DND-41 (cell line): ENCODE measurements at regions not wholly inside any gene's neighbourhood (a gene's known extent, or its start where the extent isn't known, plus 50 kb on each side); places are given as distances from the start of the nearest gene placed in this dataset.

Experiments
- ATAC-seq: fragments of 200-7000 bp; cut with Tn5 transposase; 3 replicates; pipeline ENCODE4 v1.9.1; 2021; ENCODE audit warnings: low read depth; ENCODE audit not compliant: insufficient read depth
- DNase-seq: peaks from one replicate; pipeline ENCODE4 v3.0.0-alpha.2; 2020
- H2AFZ ChIP-seq: 2 replicates; pipeline ENCODE4 v1.6.0; 2012; ENCODE audit warnings: low read depth, low read length
- H3K27ac ChIP-seq: 2 replicates; pipeline ENCODE4 v1.5.1; 2012; ENCODE audit warnings: low read length, inconsistent platforms
- H3K27me3 ChIP-seq: fragments of 200-600 bp; sonication (generic); 2 replicates; pipeline ENCODE4 v1.6.0; 2012; ENCODE audit warnings: low read length, mild to moderate bottlenecking, inconsistent platforms; ENCODE audit not compliant: insufficient read depth, poor library complexity
- H3K36me3 ChIP-seq: 2 replicates; pipeline ENCODE4 v1.5.1; 2012; ENCODE audit warnings: low read length, inconsistent platforms; ENCODE audit not compliant: insufficient read depth
- H3K4me1 ChIP-seq: 2 replicates; pipeline ENCODE4 v1.5.1; 2012; ENCODE audit warnings: mild to moderate bottlenecking, low read length; ENCODE audit not compliant: insufficient read depth
- H3K4me2 ChIP-seq: 2 replicates; pipeline ENCODE4 v1.6.0; 2012; ENCODE audit warnings: mild to moderate bottlenecking, moderate library complexity, low read length, inconsistent platforms; ENCODE audit not compliant: insufficient read depth
- H3K4me3 ChIP-seq, 2 experiments: fragments of 200-600 bp in 1 of 2; shearing (Covaris generic) in 1 of 2; 2 replicates each; pipeline ENCODE4 v1.5.1; 2012 to 2016; ENCODE audit warnings: inconsistent platforms in 2 of 2, low read length in 2 of 2, mild to moderate bottlenecking in 2 of 2, low read depth in 1 of 2, moderate library complexity in 1 of 2
- H3K79me2 ChIP-seq: 2 replicates; pipeline ENCODE4 v1.6.0; 2012; ENCODE audit warnings: low read length, inconsistent platforms; ENCODE audit not compliant: insufficient read depth
- H3K9ac ChIP-seq: 2 replicates; pipeline ENCODE4 v1.6.0; 2012; ENCODE audit warnings: low read depth, mild to moderate bottlenecking, inconsistent platforms, low read length, moderate library complexity
- H3K9me3 ChIP-seq: 2 replicates; pipeline ENCODE4 v1.5.1; 2012; ENCODE audit warnings: low read length, moderate library complexity, mild to moderate bottlenecking, inconsistent platforms; ENCODE audit not compliant: insufficient read depth, severe bottlenecking
- H4K20me1 ChIP-seq: 2 replicates; pipeline ENCODE4 v1.6.0; 2012; ENCODE audit warnings: low read length; ENCODE audit not compliant: insufficient read depth
- CTCF ChIP-seq: IDR thresholded peaks from 2 replicates; pipeline ENCODE4 v1.5.1; 2012; ENCODE audit warnings: borderline replicate concordance, low read length, moderate library complexity, mild to moderate bottlenecking; ENCODE audit not compliant: poor library complexity, severe bottlenecking; ENCODE audit errors: extremely low read depth
- EZH2 ChIP-seq: IDR thresholded peaks from 3 replicates; pipeline ENCODE4 v1.6.1; 2012; ENCODE audit warnings: borderline replicate concordance, low read depth, mild to moderate bottlenecking, moderate library complexity, low read length, inconsistent platforms; ENCODE audit not compliant: severe bottlenecking

GRCh38 chr7:121541457-121541856, 145.3 kb upstream of the FAM3C start:
- H4K20me1 ChIP-seq: no peaks in the 10 kb centered on the region
- no peak for DNase-seq
- no peak overlapping the region for H3K27ac ChIP-seq
- no peaks in the 10 kb centered on the region for H3K36me3 ChIP-seq
- ATAC-seq: no peak
- TF ChIP-seq EZH2: no peak
- TF ChIP-seq CTCF: no peak
- H3K4me2 ChIP-seq: no peak overlapping the region
- no peaks in the 10 kb centered on the region for H3K79me2 ChIP-seq
- no peaks in the 10 kb centered on the region for H3K4me1 ChIP-seq
- H2AFZ ChIP-seq: no peak overlapping the region
- H3K4me3 ChIP-seq: no peak overlapping the region
- no peak overlapping the region for H3K9ac ChIP-seq
- peaks cover 5% of the 10 kb centered on the region for H3K27me3 ChIP-seq
- H3K9me3 ChIP-seq: no peaks in the 10 kb centered on the region

- DNase-seq: no peak
- H2AFZ ChIP-seq: no peak overlapping the region
These were observed 144.0 kb upstream of the FAM3C start for GRCh38 chr7:121540138-121540537.

GRCh38 chr7:121537031-121537430, 140.9 kb upstream of the FAM3C start:
- no peaks in the 10 kb centered on the region for H3K36me3 ChIP-seq
- no peak for DNase-seq
- no peak for ATAC-seq
- no peaks in the 10 kb centered on the region for H3K9me3 ChIP-seq
- no peak overlapping the region for H3K4me2 ChIP-seq
- no peaks in the 10 kb centered on the region for H4K20me1 ChIP-seq
- no peaks in the 10 kb centered on the region for H3K4me1 ChIP-seq
- no peak overlapping the region for H3K27ac ChIP-seq
- H3K27me3 ChIP-seq: peaks cover 5% of the 10 kb centered on the region
- H3K79me2 ChIP-seq: no peaks in the 10 kb centered on the region
- H3K4me3 ChIP-seq: no peak overlapping the region
- TF ChIP-seq EZH2 (no peak), CTCF (no peak)
- H2AFZ ChIP-seq: no peak overlapping the region
- no peak overlapping the region for H3K9ac ChIP-seq

More at GRCh38 chr7:121540138-121540537, 144.0 kb upstream of the FAM3C start:
- H3K4me3 ChIP-seq: no peak overlapping the region
- H3K27me3 ChIP-seq: peaks cover 5% of the 10 kb centered on the region
- no peak overlapping the region for H3K27ac ChIP-seq
- no peaks in the 10 kb centered on the region for H3K36me3 ChIP-seq
- H3K9ac ChIP-seq: no peak overlapping the region
- no peaks in the 10 kb centered on the region for H3K9me3 ChIP-seq
- no peaks in the 10 kb centered on the region for H3K4me1 ChIP-seq
- ATAC-seq: no peak
- no peak overlapping the region for H3K4me2 ChIP-seq
- H3K79me2 ChIP-seq: no peaks in the 10 kb centered on the region
- H4K20me1 ChIP-seq: no peaks in the 10 kb centered on the region
- TF ChIP-seq CTCF (no peak), EZH2 (no peak)
